ENCODE measurements at regions not wholly inside any gene's neighbourhood (a gene's known extent, or its start where the extent isn't known, plus 50 kb on each side); places are given as distances from the start of the nearest gene placed in this dataset.
"Not testable (repeated sequence)": the region's sequence is repeated elsewhere in the genome, so short reads cannot be mapped to it uniquely, and the experiment has no call there.

GRCh38 chr17:27180322-27180721 is 113.6 kb upstream of the WSB1 start:
- H3K36me3 ChIP-seq: no peaks in the 10 kb centered on the region
- no peak for TF ChIP-seq POLR2A (IDR thresholded peaks at IDR 0.05)
- no peak for TF ChIP-seq EP300 (IDR thresholded peaks at IDR 0.05)
- TF ChIP-seq CTCF (IDR thresholded peaks at IDR 0.05): no peak
- TF ChIP-seq POLR2AphosphoS5 (IDR thresholded peaks at IDR 0.05): no peak
- WGBS: 89% methylated on average over 5 of the region's 5 CpGs
- H3K9me3 ChIP-seq: no peaks in the 10 kb centered on the region
- H3K27ac ChIP-seq: no peak overlapping the region
- no peak overlapping the region for H3K4me3 ChIP-seq
- no peak for DNase-seq (ENCODE audit: low spot score in 2 of 2)
- no peaks in the 10 kb centered on the region for H3K27me3 ChIP-seq
- H3K4me1 ChIP-seq: no peaks in the 10 kb centered on the region

- DNase-seq (ENCODE audit: low spot score in 2 of 2); H3K4me1 ChIP-seq; H3K4me3 ChIP-seq; H3K36me3 ChIP-seq; H3K27me3 ChIP-seq; H3K27ac ChIP-seq; H3K9me3 ChIP-seq: not testable (repeated sequence)
- 36% methylated on average over 2 of the region's 2 CpGs for WGBS
Measured at GRCh38 chr17:27181379-27181925, 112.5 kb upstream of the WSB1 start.

- H3K27me3 ChIP-seq: no peaks in the 10 kb centered on the region
- TF ChIP-seq POLR2A (IDR thresholded peaks at IDR 0.05): no peak
- TF ChIP-seq CTCF (IDR thresholded peaks at IDR 0.05): no peak
- no peak for TF ChIP-seq EP300 (IDR thresholded peaks at IDR 0.05)
- TF ChIP-seq POLR2AphosphoS5 (IDR thresholded peaks at IDR 0.05): no peak
- H3K36me3 ChIP-seq: no peaks in the 10 kb centered on the region
- H3K4me3 ChIP-seq: no peak overlapping the region
- 96% methylated on average over 3 of the region's 3 CpGs for WGBS
- H3K4me1 ChIP-seq: no peaks in the 10 kb centered on the region
- DNase-seq (ENCODE audit: low spot score in 2 of 2): no peak
- no peak overlapping the region for H3K27ac ChIP-seq
- no peaks in the 10 kb centered on the region for H3K9me3 ChIP-seq
Measured at GRCh38 chr17:27181935-27182334, 112.0 kb upstream of the WSB1 start.

- H3K4me1 ChIP-seq; DNase-seq (ENCODE audit: low spot score in 2 of 2); H3K27ac ChIP-seq; H3K27me3 ChIP-seq; H3K9me3 ChIP-seq; H3K36me3 ChIP-seq; H3K4me3 ChIP-seq: not testable (repeated sequence)
- WGBS: 24% methylated on average over 6 of the region's 8 CpGs
- TF ChIP-seq CTCF (IDR thresholded peaks at IDR 0.05): peak in 1 of 2 donors; percentile 30
Measured at GRCh38 chr17:27197505-27197904, 96.4 kb upstream of the WSB1 start.

GRCh38 chr17:27199948-27200347 is 94.0 kb upstream of the WSB1 start:
- no peak for TF ChIP-seq POLR2A (IDR thresholded peaks at IDR 0.05)
- no peak for TF ChIP-seq EP300 (IDR thresholded peaks at IDR 0.05)
- TF ChIP-seq CTCF (IDR thresholded peaks at IDR 0.05): no peak
- TF ChIP-seq POLR2AphosphoS5 (IDR thresholded peaks at IDR 0.05): no peak
- WGBS: 76% methylated on average over 4 of the region's 4 CpGs
- H3K4me3 ChIP-seq: no peak overlapping the region
- no peaks in the 10 kb centered on the region for H3K4me1 ChIP-seq
- no peak overlapping the region for H3K27ac ChIP-seq
- H3K36me3 ChIP-seq: no peaks in the 10 kb centered on the region
- no peaks in the 10 kb centered on the region for H3K27me3 ChIP-seq
- no peak for DNase-seq (ENCODE audit: low spot score in 2 of 2)
- H3K9me3 ChIP-seq: no peaks in the 10 kb centered on the region

GRCh38 chr17:27200476-27200875 is 93.4 kb upstream of the WSB1 start:
- no peak for TF ChIP-seq CTCF (IDR thresholded peaks at IDR 0.05)

More at GRCh38 chr17:27200476-27200875, 93.4 kb upstream of the WSB1 start:
- Histone ChIP-seq H3K27ac (no peak overlapping the region), H3K27me3 (no peaks in the 10 kb centered on the region), H3K9me3 (no peaks in the 10 kb centered on the region), H3K4me1 (no peaks in the 10 kb centered on the region), H3K4me3 (no peak overlapping the region), H3K36me3 (no peaks in the 10 kb centered on the region)
- DNase-seq (ENCODE audit: low spot score in 2 of 2): no peak
